Posterior cingulate gyrus (tissue), 11 donors: ENCODE measurements at regions not wholly inside any gene's neighbourhood (a gene's known extent, or its start where the extent isn't known, plus 50 kb on each side); places are given as distances from the start of the nearest gene placed in this dataset.

Experiments used
- DNase-seq, 10 donors: peaks; one replicate each; pipeline versions ENCODE4 v3.0.0 to v3.0.0-alpha.2; 2020 to 2021; ENCODE audit warnings: mixed read lengths in 3 of 10
- intact Hi-C: fragments of 100-400 bp; cut with DNase I; formaldehyde crosslinking; loops from one replicate; pipeline ENCODE4 v1.15.1; 2023

DNA sequence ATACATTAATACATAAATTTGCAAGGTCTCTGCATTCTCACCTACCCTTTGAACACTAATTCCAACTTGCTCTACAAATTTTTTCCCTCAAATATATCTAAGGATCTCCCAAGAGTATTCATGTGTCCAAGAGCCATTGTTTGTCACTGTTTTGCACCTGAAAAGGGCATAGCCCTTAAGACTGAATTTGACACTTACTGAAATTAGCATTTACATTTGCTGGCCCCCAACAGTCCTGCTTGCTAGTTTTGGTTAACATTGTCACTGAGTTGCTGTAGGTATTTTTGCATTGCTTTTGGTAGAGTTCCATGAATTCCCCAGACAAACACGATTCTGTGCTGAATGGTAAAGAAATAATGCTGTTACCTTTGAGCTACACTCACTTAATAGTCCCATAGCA lies 57.3 kb downstream of the KCNA4 start:
- DNase-seq = no peak
- intact Hi-C loops = no loop called here

GRCh38 chr11:29957431-29957830 lies 59.4 kb downstream of the KCNA4 start:
- no peak for DNase-seq
- intact Hi-C loops = no loop called here

DNA sequence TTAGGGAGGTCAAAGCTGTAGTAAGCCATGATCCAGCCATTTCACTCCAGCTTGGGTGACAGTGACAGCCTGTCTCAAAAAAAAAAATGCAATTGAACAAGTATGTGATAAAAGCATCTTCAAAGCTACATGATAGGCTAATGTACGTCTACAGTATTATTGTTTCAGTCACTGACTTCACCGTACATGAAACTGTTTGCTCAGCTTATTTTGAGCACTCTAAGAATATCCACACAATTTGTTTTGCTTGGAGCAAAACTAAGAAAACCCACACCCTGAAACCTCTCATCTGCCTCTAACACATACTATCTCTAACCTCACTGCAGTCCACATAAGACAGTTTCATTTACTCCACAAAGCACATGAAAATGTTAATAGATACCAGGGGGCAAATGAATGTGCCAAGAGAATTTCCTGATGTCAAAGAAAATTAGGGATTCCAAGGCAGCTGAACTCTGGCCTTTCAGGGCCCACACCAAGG lies 60.7 kb downstream of the KCNA4 start:
- intact Hi-C loops = no loop called here
- DNase-seq = no peak

DNA sequence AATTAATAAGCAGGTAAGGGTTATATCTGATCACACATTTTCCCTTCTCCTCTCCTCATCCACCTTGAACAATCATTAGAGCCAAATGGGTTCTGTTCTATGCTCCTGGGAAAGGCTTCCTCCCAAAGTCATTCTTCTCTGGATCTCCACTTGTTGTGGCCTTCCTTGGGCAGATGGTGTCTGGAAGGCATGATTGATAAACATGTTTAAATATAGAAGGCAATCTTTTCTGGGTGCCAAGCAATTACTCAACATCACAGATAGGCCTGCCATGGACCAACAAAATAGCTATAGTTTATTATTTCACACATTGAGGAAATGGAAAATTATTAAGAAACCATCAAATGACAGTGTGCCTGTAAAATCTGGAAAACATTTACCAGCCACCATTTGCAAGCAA lies 73.5 kb downstream of the KCNA4 start:
- intact Hi-C loops = no loop called here
- no peak for DNase-seq

GRCh38 chr11:29937526-29937925 lies 79.3 kb downstream of the KCNA4 start:
- intact Hi-C loops = no loop called here
- no peak for DNase-seq

- intact Hi-C loops = no loop called here
- DNase-seq = peak in 3 of 10 donors; percentile 49 to 71 (median 50)
Observed at GRCh38 chr11:29934115-29934638, 82.7 kb downstream of the KCNA4 start.

DNA sequence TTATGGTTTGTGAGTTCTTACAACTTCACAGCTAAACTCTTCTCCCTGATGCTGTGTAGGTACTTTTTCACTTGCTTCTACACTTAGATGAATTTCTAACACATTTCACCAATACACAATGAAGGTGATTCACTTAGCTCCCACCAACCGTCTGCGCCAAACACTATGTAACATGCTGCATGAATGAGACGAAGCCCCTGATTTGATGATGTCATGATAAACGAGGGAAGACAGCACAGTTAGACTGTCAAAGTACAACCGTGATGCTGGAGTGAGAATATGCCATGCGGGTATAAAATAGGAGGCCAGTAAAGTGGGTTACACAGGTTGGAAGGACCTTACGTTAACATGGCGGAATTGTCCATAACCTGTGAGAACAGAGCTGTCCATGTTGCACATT lies 100.8 kb downstream of the KCNA4 start:
- no peak for DNase-seq
- intact Hi-C loops = no loop called here

- DNase-seq = no peak
- intact Hi-C loops = no loop called here
Observed at GRCh38 chr11:29914203-29914930, 102.5 kb downstream of the KCNA4 start.

GRCh38 chr11:29913352-29913751 lies 103.5 kb downstream of the KCNA4 start:
- DNase-seq = no peak
- intact Hi-C loops = no loop called here

- intact Hi-C loops = no loop called here
- DNase-seq = no peak
Observed at GRCh38 chr11:29900382-29900781, 116.4 kb downstream of the KCNA4 start.

- intact Hi-C loops = no loop called here
- DNase-seq = no peak
Observed at GRCh38 chr11:29879560-29879959, 137.3 kb downstream of the KCNA4 start.

DNA sequence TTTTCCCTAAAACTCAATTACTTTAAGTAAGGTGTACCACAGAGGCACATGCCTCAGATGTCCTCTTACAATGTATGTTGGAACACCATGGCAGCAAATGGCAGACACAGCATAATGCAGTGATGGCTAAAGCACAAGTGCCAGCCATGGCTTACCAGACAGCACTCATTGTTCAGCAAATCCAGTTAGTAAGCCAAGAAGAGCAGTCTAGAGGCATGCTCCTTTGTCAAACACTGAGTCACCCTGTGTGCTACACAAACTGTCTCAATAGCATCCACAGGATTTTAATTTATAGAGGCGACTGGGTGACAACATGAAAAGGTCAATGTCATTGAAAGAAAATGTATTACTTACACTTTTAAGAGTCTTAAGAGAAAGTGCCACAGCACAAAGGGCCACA lies 140.6 kb downstream of the KCNA4 start:
- intact Hi-C loops = no loop called here
- no peak for DNase-seq

GRCh38 chr11:29847219-29847618 lies 169.6 kb downstream of the KCNA4 start:
- intact Hi-C loops = no loop called here
- DNase-seq = no peak

- DNase-seq = no peak
- intact Hi-C loops = no loop called here
Observed at GRCh38 chr11:29844701-29845379, 172.0 kb downstream of the KCNA4 start.

DNA sequence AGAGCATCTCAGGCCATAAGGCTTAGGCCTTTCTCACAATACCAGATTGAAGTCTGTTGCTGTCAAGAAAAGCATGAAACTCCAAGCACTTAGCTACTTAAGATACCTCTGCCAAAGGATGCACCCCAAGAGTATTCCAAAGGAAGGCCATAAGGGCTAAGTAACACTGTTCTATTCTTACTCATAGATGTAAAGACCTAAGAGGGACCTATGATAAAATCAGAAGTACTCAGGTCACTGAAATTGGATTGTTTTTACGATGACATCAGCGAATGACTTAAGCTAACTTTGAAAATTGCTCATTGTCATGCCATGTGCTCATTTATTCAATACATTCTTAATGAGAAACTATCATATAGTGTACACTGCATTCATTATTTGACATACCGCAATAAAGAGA lies 172.8 kb downstream of the KCNA4 start:
- DNase-seq = no peak
- intact Hi-C loops = no loop called here

DNA sequence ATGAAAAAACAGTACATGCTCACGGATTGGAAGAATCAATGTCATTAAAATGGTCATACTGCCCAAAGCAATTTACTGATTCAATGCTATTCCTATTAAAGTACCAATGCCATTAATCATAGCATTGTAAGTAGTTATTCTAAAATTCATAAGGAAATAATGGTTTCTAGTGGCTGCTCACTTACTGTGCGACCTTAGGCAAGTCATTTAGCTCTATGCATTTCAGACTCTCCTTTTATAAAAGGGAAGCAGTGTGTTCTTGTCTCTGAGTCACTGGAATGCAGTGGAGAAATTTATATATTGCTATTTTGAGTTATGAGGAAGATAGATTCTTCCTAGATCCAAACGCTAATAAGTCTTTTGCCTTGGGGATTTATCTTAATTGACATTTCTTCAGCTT lies 174.8 kb downstream of the KCNA4 start:
- no peak for DNase-seq
- intact Hi-C loops = no loop called here

DNA sequence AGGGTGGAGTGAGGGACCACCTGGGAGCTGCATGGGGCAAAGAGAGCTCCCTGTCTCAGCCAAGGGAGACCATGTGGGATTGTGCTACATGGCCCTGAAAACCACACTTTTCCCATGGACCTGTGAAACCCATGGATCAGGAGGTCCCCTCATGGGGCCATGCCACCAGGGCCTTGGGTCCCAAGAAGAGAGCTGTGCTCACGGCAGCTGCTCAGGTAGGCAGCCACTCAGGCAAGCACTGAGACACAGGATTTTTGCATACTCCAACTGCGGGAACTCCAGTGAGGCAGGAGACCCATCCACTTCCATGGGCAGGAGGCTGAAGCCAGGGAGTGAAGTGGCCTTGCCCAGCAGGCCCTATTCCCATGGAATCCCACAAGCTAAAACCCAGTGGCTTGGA lies 190.0 kb downstream of the KCNA4 start:
- peak in 1 of 10 donors; percentile 49 for DNase-seq
- intact Hi-C loops = no loop called here

GRCh38 chr11:29816359-29816758 lies 200.5 kb downstream of the KCNA4 start:
- peak in 1 of 10 donors; percentile 52 for DNase-seq
- intact Hi-C loops = no loop called here

GRCh38 chr11:29809121-29809520 lies 207.7 kb downstream of the KCNA4 start:
- intact Hi-C loops = loop anchor here (10.0 kb wide), 1 partner anchor 46 kb away; no protein-coding TSS in a partner anchor
- DNase-seq = no peak

- intact Hi-C loops = loop anchor here (10.0 kb wide), 1 partner anchor 52 kb away; no protein-coding TSS in a partner anchor
Observed at GRCh38 chr11:29802522-29802921, 214.3 kb downstream of the KCNA4 start.

DNA sequence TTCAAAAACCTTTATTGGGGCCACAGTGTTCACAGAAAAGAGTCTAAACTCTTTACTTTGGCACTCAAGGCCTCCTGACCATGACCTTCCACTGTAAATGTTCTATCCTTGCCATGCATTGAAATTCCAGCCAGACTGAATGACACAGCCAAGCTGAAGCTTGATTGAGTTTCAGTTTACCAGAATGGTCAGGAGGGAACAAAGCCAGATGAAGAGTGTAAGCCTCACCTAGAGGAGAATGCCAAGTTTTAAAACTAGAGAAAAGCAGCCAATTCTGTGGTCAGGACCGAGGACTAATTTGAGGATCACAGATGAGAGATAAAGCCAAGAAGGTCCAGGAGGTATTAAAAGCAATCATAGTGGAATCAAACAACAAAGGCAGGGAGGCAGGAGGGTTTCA lies 215.3 kb downstream of the KCNA4 start:
- DNase-seq = no peak
- intact Hi-C loops = loop anchor here (10.0 kb wide), 1 partner anchor 53 kb away; no protein-coding TSS in a partner anchor

More at GRCh38 chr11:29802522-29802921, 214.3 kb downstream of the KCNA4 start:
- no peak for DNase-seq

DNA sequence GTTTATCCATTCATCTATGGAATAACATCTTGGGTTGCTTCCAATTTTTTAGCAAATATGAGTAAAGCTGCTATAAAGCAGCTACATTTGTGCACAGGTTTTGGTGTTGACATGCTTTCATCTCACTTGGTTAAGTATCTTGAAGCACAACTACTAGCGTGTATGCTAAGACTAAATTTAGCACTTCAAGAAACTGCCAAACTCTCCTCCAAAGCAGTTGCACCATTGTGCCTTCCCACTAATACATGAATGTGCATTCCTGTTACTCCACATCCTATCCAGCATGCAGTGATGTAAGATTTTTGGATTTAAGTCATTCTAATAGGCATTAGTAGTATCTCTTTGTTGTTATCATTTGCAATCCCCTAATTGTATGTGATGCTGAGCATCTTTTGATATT lies 230.7 kb downstream of the KCNA4 start:
- no peak for DNase-seq
- intact Hi-C loops = no loop called here
